Stimulated activated CD4-positive, alpha-beta T cell treated with anti-CD3 and anti-CD28 coated beads, Interleukin-4, amount 100 ng/mL, for 1 hour (primary cell): ENCODE measurements at regions not wholly inside any gene's neighbourhood (a gene's known extent, or its start where the extent isn't known, plus 50 kb on each side); places are given as distances from the start of the nearest gene placed in this dataset.

ENCODE experiments used
- DNase-seq: peaks from one replicate; pipeline ENCODE4 v3.0.0-alpha.2; 2020

GRCh38 chr1:38716229-38716628 is 143.3 kb downstream of the RRAGC start:
- DNase-seq = no peak

DNA sequence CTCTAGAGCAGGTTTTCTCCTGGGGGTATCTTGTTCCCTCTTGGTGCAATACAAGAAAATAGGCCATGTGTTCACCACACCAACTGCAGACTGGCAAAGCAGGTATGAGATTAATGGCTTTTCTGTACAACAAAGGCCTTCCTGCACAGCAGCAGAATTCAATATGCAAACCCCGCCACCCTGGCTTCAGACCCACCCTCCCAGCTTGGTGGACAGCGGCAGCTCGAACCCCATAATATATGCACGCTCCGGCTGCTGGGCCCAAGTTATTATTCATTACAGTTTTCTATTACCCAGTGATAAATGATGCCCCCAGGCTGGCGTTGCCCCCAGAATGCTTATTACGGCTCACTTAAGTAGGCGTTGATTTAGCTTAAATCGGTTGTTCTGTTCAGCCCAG is 144.2 kb downstream of the RRAGC start:
- DNase-seq = no peak

GRCh38 chr1:38712046-38712445 is 147.5 kb downstream of the RRAGC start:
- DNase-seq = no peak

GRCh38 chr1:38708701-38709258 is 150.8 kb downstream of the RRAGC start:
- no peak for DNase-seq

GRCh38 chr1:38701088-38701487 is 158.5 kb downstream of the RRAGC start:
- no peak for DNase-seq

GRCh38 chr1:38700077-38700470 is 159.5 kb downstream of the RRAGC start:
- no peak for DNase-seq

DNA sequence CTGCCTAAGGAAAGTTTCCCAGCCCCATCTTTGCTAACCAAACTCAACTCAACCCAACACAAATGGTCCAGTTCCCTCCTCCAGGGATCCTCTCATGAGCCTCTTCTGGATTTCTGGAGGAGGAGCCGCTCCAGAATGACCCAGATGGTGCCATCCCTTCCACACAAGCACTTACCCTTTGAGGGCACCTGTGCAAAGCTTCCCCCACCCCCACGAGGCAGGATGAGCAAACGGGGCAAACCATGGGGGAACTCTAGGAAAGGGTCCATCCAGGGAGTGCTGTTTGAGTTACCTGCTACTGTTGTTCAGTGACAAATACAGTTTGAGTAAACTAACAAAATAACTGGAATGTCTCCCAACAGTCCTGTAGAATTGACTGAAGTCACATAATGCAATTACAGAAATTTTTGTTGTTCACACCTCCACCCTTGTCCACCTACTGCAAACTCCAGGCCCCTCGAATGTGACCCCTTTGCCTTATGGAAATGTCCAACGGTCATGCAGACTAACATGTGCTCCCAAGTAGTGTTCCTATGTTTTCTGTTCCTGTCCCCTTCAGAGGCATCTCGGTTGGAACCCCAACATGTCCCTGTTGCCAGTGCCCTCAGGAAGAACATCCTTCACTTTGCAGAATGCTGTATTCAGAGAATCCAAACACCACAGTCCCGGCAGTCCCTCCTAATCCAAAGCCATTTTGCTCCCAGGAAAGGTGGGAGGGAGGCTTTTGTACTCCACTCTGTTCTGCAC is 160.1 kb downstream of the RRAGC start:
- no peak for DNase-seq

DNA sequence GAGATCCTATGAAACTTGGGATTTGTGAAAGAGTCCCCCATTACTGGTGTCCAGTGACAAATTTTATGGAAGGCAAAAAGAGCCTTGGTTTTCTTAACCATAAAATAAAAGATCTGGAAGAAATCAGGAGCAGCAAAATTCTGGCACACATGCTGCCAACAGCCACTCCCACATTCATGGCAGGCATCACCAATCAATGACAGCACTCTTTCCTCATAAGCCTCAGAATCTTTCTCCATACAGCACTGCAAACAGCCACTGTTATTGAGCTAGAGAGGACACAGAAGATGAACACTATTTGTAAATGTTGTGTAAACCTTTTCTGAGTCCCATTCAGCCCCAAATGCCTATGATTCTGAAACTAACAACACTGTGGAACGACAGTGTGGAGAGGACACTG is 162.2 kb downstream of the RRAGC start:
- no peak for DNase-seq

GRCh38 chr1:38696371-38696770 is 163.2 kb downstream of the RRAGC start:
- DNase-seq = no peak

DNA sequence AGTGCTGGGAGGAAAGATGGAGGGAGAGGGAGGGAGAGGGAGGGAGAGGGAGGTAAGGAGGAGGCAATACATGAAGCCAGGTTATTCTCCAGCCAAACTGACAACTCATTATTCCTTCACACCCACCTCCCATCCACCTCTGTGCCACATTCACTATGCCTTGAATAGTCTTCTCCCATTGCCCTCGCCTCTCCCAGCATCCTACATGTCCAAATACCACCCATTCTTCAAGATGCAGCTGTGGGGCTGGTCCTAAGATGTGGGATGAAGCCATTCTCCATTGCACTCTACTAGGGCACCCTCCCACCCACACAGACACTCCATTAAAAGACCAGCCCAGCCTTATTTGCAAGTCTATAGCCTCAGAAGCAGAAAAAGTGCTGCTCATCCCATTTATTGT is 165.8 kb downstream of the RRAGC start:
- no peak for DNase-seq

GRCh38 chr1:38693031-38693430 is 166.5 kb downstream of the RRAGC start:
- no peak for DNase-seq

GRCh38 chr1:38690790-38691449 is 168.7 kb downstream of the RRAGC start:
- DNase-seq = no peak

- no peak for DNase-seq
These were observed 172.7 kb downstream of the RRAGC start for GRCh38 chr1:38686927-38687255.

DNA sequence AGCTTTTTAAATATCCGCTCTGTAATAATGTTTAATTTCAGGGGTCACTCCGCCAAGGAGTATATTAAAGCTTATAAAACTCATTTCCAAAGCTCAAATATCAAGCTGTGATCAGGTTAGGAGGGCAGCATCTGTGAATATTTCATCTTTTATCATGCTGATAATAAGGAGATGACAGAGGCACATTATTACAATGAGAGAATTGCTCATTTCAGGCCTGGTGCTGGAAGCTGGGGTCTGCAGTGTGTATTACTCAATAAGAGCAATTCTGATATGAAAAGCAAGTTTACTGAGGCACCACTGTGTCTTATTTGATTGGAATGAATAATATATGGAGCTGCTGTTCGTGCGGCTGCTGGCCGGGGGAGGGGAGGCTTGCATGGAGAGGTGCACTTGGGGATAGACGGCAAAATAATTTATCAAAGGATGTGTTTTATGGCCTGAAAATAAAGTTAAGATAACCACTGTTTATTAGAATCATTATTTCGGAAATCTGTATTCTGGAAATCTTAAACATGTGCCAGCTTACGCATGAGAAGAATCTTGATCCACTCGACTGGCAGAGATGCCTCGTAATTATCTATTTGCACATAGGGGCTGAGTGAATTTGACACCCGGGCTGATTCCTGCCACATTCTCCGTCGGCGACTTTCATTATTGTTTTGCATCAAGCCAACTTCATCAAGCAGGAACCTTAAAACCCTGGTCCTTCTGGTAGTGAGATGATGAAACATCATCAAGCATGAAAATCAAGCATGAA is 173.2 kb downstream of the RRAGC start:
- DNase-seq = no peak

DNA sequence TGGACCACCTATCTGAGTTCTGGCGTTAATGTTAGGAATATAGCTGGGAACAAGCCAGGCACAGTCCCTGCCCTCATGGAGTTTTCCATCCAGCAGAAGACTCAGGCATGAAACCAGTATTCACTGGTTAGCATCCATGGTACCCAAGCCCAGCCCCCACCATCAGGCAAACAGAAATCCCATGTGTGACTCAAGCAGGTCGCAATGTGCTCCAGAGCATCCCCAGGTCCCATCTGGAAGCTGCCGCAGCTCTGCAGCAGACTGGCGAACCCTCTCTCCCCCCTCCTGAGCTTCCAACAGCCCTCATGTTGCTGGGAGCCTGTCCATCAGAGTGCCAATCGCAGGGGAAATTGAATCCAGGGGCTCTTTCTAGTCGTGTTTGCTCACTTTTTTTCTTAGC is 174.2 kb downstream of the RRAGC start:
- no peak for DNase-seq

GRCh38 chr1:38680801-38681510 is 178.6 kb downstream of the RRAGC start:
- DNase-seq = no peak

DNA sequence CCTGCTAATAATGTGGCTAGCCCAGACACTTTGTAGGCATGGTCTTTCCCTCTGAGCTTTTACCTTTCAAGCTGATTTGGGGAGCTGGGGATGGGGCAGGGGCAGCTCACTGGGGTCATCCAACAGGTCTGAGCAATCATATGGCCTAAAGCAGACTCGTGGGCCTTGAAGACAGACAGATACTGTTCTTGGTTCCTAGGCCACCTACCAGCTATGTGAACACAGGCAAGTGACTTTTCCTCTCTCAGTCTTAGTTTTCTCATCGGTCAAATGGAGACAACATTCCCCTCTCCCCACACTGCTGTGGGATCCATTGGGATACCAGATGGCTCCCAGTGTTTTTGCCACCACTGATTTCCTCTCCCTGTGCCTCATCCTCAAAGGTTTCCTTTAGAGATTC is 181.8 kb downstream of the RRAGC start:
- DNase-seq = no peak

GRCh38 chr1:38677311-38677710 is 182.3 kb downstream of the RRAGC start:
- no peak for DNase-seq

- DNase-seq = no peak
These were observed 186.9 kb downstream of the RRAGC start for GRCh38 chr1:38672692-38673091.

GRCh38 chr1:38671221-38671620 is 188.4 kb downstream of the RRAGC start:
- DNase-seq = no peak

- DNase-seq = no peak
These were observed 188.9 kb downstream of the RRAGC start for GRCh38 chr1:38670544-38671122.

DNA sequence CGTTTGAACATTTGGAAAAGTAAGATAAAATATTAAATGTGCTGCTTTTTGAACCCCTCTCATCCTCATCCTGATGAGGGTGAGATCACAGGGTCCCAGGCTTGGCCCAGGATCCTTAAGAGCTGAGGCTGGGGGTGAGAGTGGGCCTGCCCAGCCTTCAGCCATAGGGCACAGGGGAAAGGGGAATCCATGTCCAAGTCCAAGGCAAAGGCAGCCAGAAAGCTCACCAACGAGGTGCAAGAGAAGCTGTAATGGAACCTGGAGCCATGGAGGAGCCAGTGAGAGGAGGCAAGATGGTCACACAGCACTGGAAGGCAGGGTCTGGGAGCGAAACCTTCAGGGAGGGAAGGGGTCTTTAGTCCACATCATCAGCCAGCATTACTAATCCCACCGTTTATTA is 191.9 kb downstream of the RRAGC start:
- no peak for DNase-seq

- DNase-seq = no peak
These were observed 197.4 kb downstream of the RRAGC start for GRCh38 chr1:38662126-38662525.
